H1 (cell line): ENCODE measurements at regions not wholly inside any gene's neighbourhood (a gene's known extent, or its start where the extent isn't known, plus 50 kb on each side); places are given as distances from the start of the nearest gene placed in this dataset.

ENCODE experiments used
- CTCF ChIA-PET: fragments of 300-600 bp; sonication (Branson Sonifier 250); formaldehyde crosslinking; loops from one replicate; lab custom pipeline; 2021; ENCODE audit not compliant: partially characterized antibody; lab: Charles Lee
- POLR2A ChIA-PET: fragments of 300-600 bp; sonication (Branson Sonifier 250); formaldehyde crosslinking; loops from one replicate; lab custom pipeline; 2021; ENCODE audit warnings: inconsistent platforms; ENCODE audit not compliant: partially characterized antibody; lab: Charles Lee
- DNase-seq, 2 experiments: peaks; one replicate each; pipeline versions ENCODE4 v3.0.0 to v3.0.0-alpha.2; 2010 to 2022; ENCODE audit warnings: low spot score in 2 of 2, low read depth in 1 of 2, mixed read lengths in 1 of 2
- FAIRE-seq: peaks from 2 replicates; lab custom pipeline; 2011; peaks lifted over from hg19 to GRCh38; lab: Jason Lieb, UNC
- H2AFZ ChIP-seq: 2 replicates; pipeline ENCODE4 v1.8.1; 2012; ENCODE audit warnings: low read length, inconsistent platforms
- H2AK5ac ChIP-seq: 2 replicates; pipeline ENCODE4 v1.6.1; 2013; ENCODE audit warnings: low read depth, low read length
- H2BK120ac ChIP-seq: replicated peaks from 2 replicates; pipeline ENCODE3; 2013; ENCODE audit warnings: low read depth, low read length, inconsistent platforms
- H2BK12ac ChIP-seq: 2 replicates; pipeline ENCODE4 v1.6.1; 2013; ENCODE audit warnings: low read depth, low read length
- H2BK15ac ChIP-seq: 2 replicates; pipeline ENCODE4 v1.6.1; 2013; ENCODE audit warnings: low read length
- H2BK20ac ChIP-seq: 2 replicates; pipeline ENCODE4 v1.6.1; 2013; ENCODE audit warnings: low read length
- H2BK5ac ChIP-seq: 2 replicates; pipeline ENCODE4 v1.6.1; 2013; ENCODE audit warnings: low read depth, low read length
- H3K14ac ChIP-seq: 2 replicates; pipeline ENCODE4 v1.6.1; 2013; ENCODE audit warnings: inconsistent platforms; ENCODE audit not compliant: insufficient read length
- H3K18ac ChIP-seq: 2 replicates; pipeline ENCODE4 v1.6.1; 2013; ENCODE audit warnings: low read length; ENCODE audit errors: extremely low read depth
- H3K23ac ChIP-seq: 2 replicates; pipeline ENCODE4 v1.6.1; 2013; ENCODE audit warnings: inconsistent platforms; ENCODE audit not compliant: insufficient read length
- H3K23me2 ChIP-seq: 2 replicates; pipeline ENCODE4 v1.6.1; 2013; ENCODE audit warnings: low read depth, low read length
- H3K27ac ChIP-seq: 2 replicates; pipeline ENCODE4 v1.6.1; 2011; ENCODE audit warnings: low read depth, low read length, inconsistent platforms
- H3K27me3 ChIP-seq, 4 experiments: replicated peaks in 1 of 4; 1 replicate in 1 of 4; 2 replicates in 3 of 4; pipeline versions ENCODE4 v1.6.1 to v1.8.1; 2011 to 2013; ENCODE audit warnings: low read length in 3 of 4, mild to moderate bottlenecking in 3 of 4, inconsistent platforms in 2 of 4, mixed read lengths in 2 of 4, moderate library complexity in 1 of 4; ENCODE audit not compliant: control insufficient read depth in 3 of 4, insufficient read depth in 3 of 4; ENCODE audit errors: extremely low read depth in 1 of 4
- H3K36me3 ChIP-seq, 4 experiments: 2 replicates each; pipeline versions ENCODE4 v1.6.1 to v1.8.1; 2011 to 2013; ENCODE audit warnings: mild to moderate bottlenecking in 4 of 4, low read length in 3 of 4, moderate library complexity in 2 of 4, control low read depth in 1 of 4, inconsistent platforms in 1 of 4; ENCODE audit not compliant: insufficient read depth in 4 of 4, control insufficient read depth in 2 of 4
- H3K4ac ChIP-seq: replicated peaks from 2 replicates; pipeline ENCODE3; 2013; ENCODE audit warnings: low read length, low read depth, mixed read lengths, inconsistent platforms; ENCODE audit not compliant: insufficient read length
- H3K4me1 ChIP-seq, 4 experiments: replicated peaks in 1 of 4; 1 replicate in 1 of 4; 2 replicates in 3 of 4; pipeline versions ENCODE4 v1.6.1 to v1.8.1; 2011 to 2013; ENCODE audit warnings: low read length in 3 of 4, inconsistent platforms in 2 of 4, mixed read lengths in 1 of 4; ENCODE audit not compliant: insufficient read depth in 4 of 4, control insufficient read depth in 3 of 4
- H3K4me2 ChIP-seq, 2 experiments: 2 replicates each; pipeline versions ENCODE4 v1.6.1 to v1.8.1; 2011 to 2013; ENCODE audit warnings: low read depth in 2 of 2, low read length in 2 of 2, control low read depth in 1 of 2, inconsistent platforms in 1 of 2, mild to moderate bottlenecking in 1 of 2; ENCODE audit not compliant: insufficient read depth in 1 of 2
- H3K4me3 ChIP-seq, 4 experiments: fragments of 200-600, 300-600 bp in 1 of 4; sonication (generic), shearing (Covaris generic), sonication (Bioruptor Twin) in 1 of 4; 2 replicates each; pipeline versions ENCODE4 v1.5.1 to v1.8.1; 2011 to 2016; ENCODE audit warnings: low read length in 4 of 4, low read depth in 3 of 4, control low read depth in 2 of 4, inconsistent platforms in 2 of 4, mild to moderate bottlenecking in 2 of 4, mixed read lengths in 1 of 4, moderate library complexity in 1 of 4; ENCODE audit not compliant: insufficient read depth in 2 of 4; ENCODE audit errors: extremely low read depth in 1 of 4
- H3K56ac ChIP-seq: replicated peaks from 2 replicates; pipeline ENCODE3; 2013; ENCODE audit warnings: low read depth, mild to moderate bottlenecking, mixed read lengths, low read length, inconsistent platforms; ENCODE audit not compliant: insufficient read length
- H3K79me1 ChIP-seq: 2 replicates; pipeline ENCODE4 v1.6.1; 2013; ENCODE audit warnings: low read depth, low read length, control low read depth
- H3K79me2 ChIP-seq, 2 experiments: 2 replicates each; pipeline versions ENCODE4 v1.6.1 to v1.8.1; 2012 to 2013; ENCODE audit warnings: low read length in 2 of 2, mild to moderate bottlenecking in 2 of 2, inconsistent platforms in 1 of 2; ENCODE audit not compliant: insufficient read depth in 2 of 2, control insufficient read depth in 1 of 2
- H3K9ac ChIP-seq, 4 experiments: replicated peaks in 1 of 4; 1 replicate in 1 of 4; 2 replicates in 3 of 4; pipeline versions ENCODE4 v1.6.1 to v1.8.1; 2011 to 2013; ENCODE audit warnings: low read depth in 3 of 4, low read length in 3 of 4, control low read depth in 2 of 4, mild to moderate bottlenecking in 2 of 4, moderate library complexity in 2 of 4, inconsistent platforms in 1 of 4; ENCODE audit errors: extremely low read depth in 1 of 4
- H3K9me3 ChIP-seq, 2 experiments: 2 replicates each; pipeline versions ENCODE4 v1.6.1 to v1.8.1; 2012 to 2013; ENCODE audit warnings: mild to moderate bottlenecking in 2 of 2, moderate library complexity in 2 of 2, control low read depth in 1 of 2, inconsistent platforms in 1 of 2, low read depth in 1 of 2, low read length in 1 of 2, mixed read lengths in 1 of 2; ENCODE audit not compliant: insufficient read depth in 2 of 2
- H4K20me1 ChIP-seq, 2 experiments: replicated peaks in 1 of 2; 2 replicates each; pipeline versions ENCODE3 to v1.8.1; 2011 to 2013; ENCODE audit warnings: inconsistent platforms in 2 of 2, low read length in 2 of 2, mild to moderate bottlenecking in 1 of 2; ENCODE audit not compliant: insufficient read depth in 2 of 2, control insufficient read depth in 1 of 2
- H4K5ac ChIP-seq: 2 replicates; pipeline ENCODE4 v1.6.1; 2013; ENCODE audit warnings: low read length, low read depth, mixed read lengths, inconsistent platforms; ENCODE audit not compliant: insufficient read length
- H4K8ac ChIP-seq: 2 replicates; pipeline ENCODE4 v1.8.0; 2013; ENCODE audit warnings: mild to moderate bottlenecking, moderate library complexity, low read length, inconsistent platforms; ENCODE audit not compliant: insufficient read depth; ENCODE audit errors: extremely low read depth
- H4K91ac ChIP-seq: replicated peaks from 2 replicates; pipeline ENCODE3; 2013; ENCODE audit warnings: low read length, mixed read lengths, inconsistent platforms; ENCODE audit not compliant: insufficient read length
- ATF3 ChIP-seq: IDR thresholded peaks from 2 replicates; pipeline ENCODE4 v1.6.1; 2011; ENCODE audit warnings: low read depth, mild to moderate bottlenecking, low read length; ENCODE audit not compliant: insufficient read depth
- BACH1 ChIP-seq: IDR thresholded peaks from 2 replicates; pipeline ENCODE4 v1.6.1; 2012; ENCODE audit warnings: low read length, improper control_type of control experiment
- E2F6 ChIP-seq: IDR thresholded peaks from 2 replicates; pipeline ENCODE4 v1.6.1; 2012; ENCODE audit warnings: inconsistent platforms
- KDM1A ChIP-seq: fragments of 200-600, 300-600 bp; sonication (generic); IDR thresholded peaks from 2 replicates; pipeline ENCODE4 v1.7.1; 2016; ENCODE audit warnings: mild to moderate bottlenecking, low read length, borderline replicate concordance
- NANOG ChIP-seq: IDR thresholded peaks from 2 replicates; pipeline ENCODE4 v1.6.1; 2011; ENCODE audit warnings: low read length, low read depth, mild to moderate bottlenecking, inconsistent platforms; ENCODE audit not compliant: insufficient read depth, poor library complexity, severe bottlenecking
- SIN3A ChIP-seq, 2 experiments: IDR thresholded peaks in 1 of 2; conservative IDR thresholded peaks in 1 of 2; 2 replicates each; pipeline ENCODE4 v1.6.1; 2011 to 2012; ENCODE audit warnings: low read length in 2 of 2, improper control_type of control experiment in 1 of 2, low read depth in 1 of 2, mild to moderate bottlenecking in 1 of 2
- SIRT6 ChIP-seq: IDR thresholded peaks from one replicate; pipeline ENCODE4 v1.7.1; 2012; ENCODE audit warnings: low read length, inconsistent platforms
- SUZ12 ChIP-seq: fragments of 200-600 bp; sonication (generic); IDR thresholded peaks from 2 replicates; pipeline ENCODE4 v1.6.1; 2012; ENCODE audit warnings: mild to moderate bottlenecking, inconsistent platforms, low read length, moderate library complexity, mixed read lengths
- TBP ChIP-seq: IDR thresholded peaks from 2 replicates; pipeline ENCODE4 v1.6.1; 2011; ENCODE audit warnings: low read depth, low read length, improper control_type of control experiment
- USF2 ChIP-seq: IDR thresholded peaks from 2 replicates; pipeline ENCODE4 v1.6.1; 2011; ENCODE audit warnings: low read length, improper control_type of control experiment
- YY1 ChIP-seq: IDR thresholded peaks from 2 replicates; pipeline ENCODE4 v1.6.1; 2011; ENCODE audit warnings: low read depth, mild to moderate bottlenecking, low read length
- WGBS, 2 experiments: shearing (Covaris generic) in 1 of 2; methylation state at CpG; one replicate each; pipeline versions ENCODE4 v1.1.6 to v1.1.7; 2013 to 2015; ENCODE audit warnings: low lambda C conversion rate in 2 of 2, mixed read lengths in 2 of 2, inconsistent platforms in 1 of 2, low coverage in 1 of 2, missing lambda C conversion rate in 1 of 2; ENCODE audit not compliant: insufficient replicate concordance in 2 of 2, insufficient coverage in 1 of 2, insufficient read length in 1 of 2; ENCODE audit errors: extremely low coverage in 1 of 2, missing lambda C conversion rate in 1 of 2; 5-methylcytosine and 5-hydroxymethylcytosine counted together

- H4K8ac ChIP-seq, result no peak overlapping the region
- H3K4ac ChIP-seq, result no peak overlapping the region
- no peak overlapping the region for H2BK120ac ChIP-seq
- no peak overlapping the region for H2BK12ac ChIP-seq
- H2BK5ac ChIP-seq, result no peak overlapping the region
- no peak overlapping the region for H3K18ac ChIP-seq
- no peak overlapping the region for H2BK15ac ChIP-seq
- peaks cover 5% of the 10 kb centered on the region; the same call in 1 of the 2 replicates for H3K23me2 ChIP-seq
- H2AK5ac ChIP-seq, result no peak overlapping the region
- no peak for DNase-seq
- H3K79me2 ChIP-seq, result no peaks in the 10 kb centered on the region
- H3K9ac ChIP-seq, result no peak overlapping the region
- H3K9me3 ChIP-seq, result peaks cover 18 to 19% of the 10 kb centered on the region in 2 experiments; a peak in 3 of 4 replicates
- H3K4me1 ChIP-seq, result no peaks in the 10 kb centered on the region
- H3K79me1 ChIP-seq, result no peaks in the 10 kb centered on the region
- peaks cover 0 to 2% of the 10 kb centered on the region in 2 experiments for H4K20me1 ChIP-seq
- no peak overlapping the region for H3K4me3 ChIP-seq
- no peak overlapping the region for H2AFZ ChIP-seq
- POLR2A ChIA-PET, result no interaction called here
- H3K23ac ChIP-seq, result no peak overlapping the region
- no peaks in the 10 kb centered on the region for H3K36me3 ChIP-seq
- WGBS, 2 experiments, result 93% methylated on average over 10 of the region's 10 CpGs; no CpG with 5 or more reads in 1 of the 2 experiments
- H3K27ac ChIP-seq, result no peak overlapping the region
- no peak overlapping the region for H4K5ac ChIP-seq
- H3K4me2 ChIP-seq, result no peak overlapping the region
- H4K91ac ChIP-seq, result no peak overlapping the region
- no peak overlapping the region for H3K14ac ChIP-seq
- no peak overlapping the region for H2BK20ac ChIP-seq
- no peak overlapping the region for H3K56ac ChIP-seq
- no peak for FAIRE-seq
- no peaks in the 10 kb centered on the region for H3K27me3 ChIP-seq
- CTCF ChIA-PET, result interaction anchor here (0.9 to 1.9 kb wide), 8 partner anchors 10 to 252 kb away, joined by 3 to 7 read pairs (median 3); no protein-coding TSS in a partner anchor
- TF ChIP-seq SIN3A (conservative IDR thresholded peaks at IDR 0.05 in 1 of 2, IDR thresholded peaks at IDR 0.05 in 1 of 2; ENCODE audit: low read depth in 1 of 2, low read length in 2 of 2) (no peak), SIRT6 (no peak), BACH1 (no peak), SUZ12 (no peak), NANOG (no peak), E2F6 (no peak), TBP (no peak), YY1 (no peak), USF2 (no peak), KDM1A (no peak), ATF3 (no peak)
These were observed 260.5 kb downstream of the MATN1 start for GRCh38 chr1:30462826-30463425.
